K562 (cell line): ENCODE measurements at regions not wholly inside any gene's neighbourhood (a gene's known extent, or its start where the extent isn't known, plus 50 kb on each side); places are given as distances from the start of the nearest gene placed in this dataset.

Source experiments
- E2F1 ChIP-seq: sonication (generic); formaldehyde crosslinking; IDR thresholded peaks from 2 replicates; pipeline ENCODE4 v1.8.1; 2023; ENCODE audit warnings: mild to moderate bottlenecking, missing genetic modification reagents, moderate library complexity
- FOS ChIP-seq: IDR thresholded peaks from 3 replicates; pipeline ENCODE4 v1.6.1; 2011; ENCODE audit not compliant: insufficient read length; ENCODE audit errors: extremely low read depth
- HNRNPUL1 ChIP-seq: fragments of 200-400 bp; formaldehyde crosslinking; IDR thresholded peaks from 2 replicates; pipeline ENCODE4 v1.6.1; 2017; ENCODE audit warnings: low read length
- NR2C2 ChIP-seq, 2 experiments: fragments of 200-800 bp in 1 of 2; sonication (Bioruptor generic) in 1 of 2; sonication (generic) in 1 of 2; formaldehyde crosslinking in 1 of 2; IDR thresholded peaks; 2 replicates each; pipeline versions ENCODE4 v1.6.1 to v1.8.0; 2016 to 2022; ENCODE audit warnings: mild to moderate bottlenecking in 1 of 2, missing compliant biosample characterization in 1 of 2, missing genetic modification characterization in 1 of 2, missing genetic modification reagents in 1 of 2
- XRCC5 ChIP-seq: fragments of 200-400 bp; formaldehyde crosslinking; IDR thresholded peaks from 2 replicates; pipeline ENCODE4 v1.6.1; 2017; ENCODE audit warnings: low read depth, mild to moderate bottlenecking, low read length
- ZKSCAN1 ChIP-seq: fragments of 150-350 bp; IDR thresholded peaks from 2 replicates; pipeline ENCODE4 v1.6.1; 2016; ENCODE audit warnings: low read depth, low read length

DNA sequence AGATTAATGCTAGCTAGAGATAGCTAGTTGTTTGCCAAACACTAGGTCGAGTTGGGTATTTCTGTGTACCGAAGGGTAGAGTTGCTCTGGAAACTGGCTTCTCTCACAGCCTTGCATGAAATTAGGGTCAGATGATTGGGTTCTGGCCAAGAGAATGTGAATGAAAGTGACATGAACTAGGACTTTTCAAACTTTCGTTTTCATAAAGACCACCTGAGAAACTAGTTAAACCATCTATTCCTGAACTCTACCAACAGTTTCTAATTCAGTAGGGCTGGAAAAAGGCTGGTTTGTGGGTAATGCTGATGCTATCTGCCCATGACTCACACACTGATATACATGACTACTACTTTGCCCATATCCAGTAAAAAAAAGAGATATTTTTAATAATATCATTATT is 157.6 kb downstream of the GASK1B start:
- no peak for TF ChIP-seq XRCC5
- no peak for TF ChIP-seq E2F1 (CRISPR knock-in tag)
- TF ChIP-seq HNRNPUL1, result no peak
- TF ChIP-seq ZKSCAN1, result no peak
- TF ChIP-seq NR2C2 (CRISPR knock-in tag; IDR thresholded peaks at IDR 0.05), result no peak
- no peak for TF ChIP-seq NR2C2 (tag; IDR thresholded peaks at IDR 0.05)
- TF ChIP-seq FOS, result no peak
